MM.1S (cell line): ENCODE measurements at regions not wholly inside any gene's neighbourhood (a gene's known extent, or its start where the extent isn't known, plus 50 kb on each side); places are given as distances from the start of the nearest gene placed in this dataset.
"Not testable (repeated sequence)": the region's sequence is repeated elsewhere in the genome, so short reads cannot be mapped to it uniquely, and the experiment has no call there.

Experiments used
- DNase-seq: peaks from one replicate; pipeline ENCODE4 v3.0.0-alpha.2; 2015
- H2AFZ ChIP-seq: fragments of 300-600 bp; sonication (generic); 2 replicates; pipeline ENCODE4 v1.6.0; 2016; ENCODE audit warnings: antibody characterized with exemption, low read length
- H3F3A ChIP-seq: fragments of 300-600 bp; sonication (generic); 2 replicates; pipeline ENCODE4 v1.6.1; 2016; ENCODE audit warnings: mild to moderate bottlenecking, antibody characterized with exemption, low read length, moderate library complexity, mixed read lengths; ENCODE audit not compliant: insufficient read depth
- H3K27ac ChIP-seq: fragments of 300-600 bp; sonication (generic); 2 replicates; pipeline ENCODE4 v1.5.1; 2016; ENCODE audit warnings: mild to moderate bottlenecking, low read length
- H3K27me3 ChIP-seq: fragments of 300-600 bp; sonication (generic); replicated peaks from 2 replicates; pipeline ENCODE4 v1.6.0; 2016; ENCODE audit warnings: low read length; ENCODE audit not compliant: insufficient read depth
- H3K36me3 ChIP-seq: fragments of 300-600 bp; sonication (generic); replicated peaks from 2 replicates; pipeline ENCODE4 v1.6.1; 2016; ENCODE audit warnings: mild to moderate bottlenecking, low read length, mixed read lengths; ENCODE audit not compliant: insufficient read depth
- H3K4me1 ChIP-seq: fragments of 300-600 bp; sonication (generic); 2 replicates; pipeline ENCODE4 v1.6.1; 2016; ENCODE audit warnings: low read length, mixed read lengths
- H3K4me2 ChIP-seq: fragments of 300-600 bp; sonication (generic); 2 replicates; pipeline ENCODE4 v1.6.0; 2016; ENCODE audit warnings: low read depth, low read length
- H3K4me3 ChIP-seq: fragments of 300-600 bp; sonication (generic); 2 replicates; pipeline ENCODE4 v1.5.1; 2016; ENCODE audit warnings: low read length, mixed read lengths
- H3K79me2 ChIP-seq: fragments of 300-600 bp; sonication (generic); 2 replicates; pipeline ENCODE4 v1.6.1; 2016; ENCODE audit warnings: mixed run types, low read length, mixed read lengths
- H3K9ac ChIP-seq: fragments of 300-600 bp; sonication (generic); 2 replicates; pipeline ENCODE4 v1.6.1; 2016; ENCODE audit warnings: low read length, mixed read lengths
- H3K9me2 ChIP-seq: fragments of 300-600 bp; sonication (generic); replicated peaks from 2 replicates; pipeline ENCODE4 v1.6.1; 2016; ENCODE audit warnings: mild to moderate bottlenecking, low read length, mixed read lengths; ENCODE audit not compliant: insufficient read depth
- H3K9me3 ChIP-seq: fragments of 300-600 bp; sonication (generic); replicated peaks from 2 replicates; pipeline ENCODE4 v1.6.1; 2016; ENCODE audit warnings: mild to moderate bottlenecking, low read length, mixed read lengths; ENCODE audit not compliant: insufficient read depth
- H4K20me1 ChIP-seq: fragments of 300-600 bp; sonication (generic); 2 replicates; pipeline ENCODE4 v1.6.1; 2016; ENCODE audit warnings: mild to moderate bottlenecking, low read length, moderate library complexity, mixed read lengths; ENCODE audit not compliant: insufficient read depth
- CTCF ChIP-seq: fragments of 300-600 bp; sonication (generic); IDR thresholded peaks from 2 replicates; pipeline ENCODE4 v1.5.1; 2016; ENCODE audit warnings: antibody characterized with exemption, low read length, mixed read lengths
- EZH2 ChIP-seq: fragments of 300-600 bp; sonication (generic); optimal IDR thresholded peaks from 2 replicates; pipeline ENCODE3; 2017; ENCODE audit warnings: low read depth, mild to moderate bottlenecking, antibody characterized with exemption, low read length, mixed read lengths
- EZH2phosphoT487 ChIP-seq: fragments of 300-600 bp; sonication (generic); IDR thresholded peaks from 2 replicates; pipeline ENCODE4 v1.6.1; 2018; ENCODE audit warnings: antibody characterized with exemption, low read length

DNA sequence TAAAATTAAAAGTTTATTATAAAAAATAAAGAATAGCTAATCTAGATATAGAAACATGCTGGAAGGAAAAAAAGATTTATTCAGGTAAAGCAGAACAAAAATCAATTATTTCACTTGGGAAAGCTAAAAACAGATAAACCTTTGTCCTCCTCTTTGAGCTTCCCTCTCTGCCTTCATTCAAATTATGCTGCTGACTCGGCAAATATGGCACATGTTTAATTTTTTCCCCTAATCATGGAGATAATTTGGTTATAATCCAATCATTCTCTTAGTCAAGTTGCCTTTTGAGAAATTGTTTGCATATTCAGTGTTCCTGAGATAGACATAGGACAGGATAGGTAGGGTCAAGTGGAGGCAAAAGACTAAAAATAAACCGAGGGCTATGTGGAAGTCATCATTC lies 556.8 kb upstream of the PTCHD4 start:
- DNase-seq: no peak

DNA sequence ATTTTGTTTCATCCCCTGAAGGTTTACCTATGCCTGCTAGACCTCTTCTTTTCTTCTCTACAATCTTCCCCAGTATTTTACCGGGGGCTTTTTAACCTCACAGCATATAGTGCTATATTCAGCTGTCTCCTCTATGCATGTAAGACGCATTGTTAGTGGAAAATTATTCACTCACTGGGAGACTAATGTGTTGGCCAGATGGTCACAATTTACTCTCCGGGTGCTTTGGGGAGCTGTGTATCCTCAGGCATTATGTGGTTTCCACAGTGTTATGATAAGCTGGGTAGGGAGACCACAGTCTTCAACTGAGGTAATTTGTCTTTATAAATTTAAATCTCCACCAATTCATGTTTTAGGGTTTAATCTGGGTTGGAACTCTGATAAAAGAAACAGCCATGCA lies 553.8 kb upstream of the PTCHD4 start:
- Histone ChIP-seq H3F3A (no peaks in the 10 kb centered on the region), H4K20me1 (no peaks in the 10 kb centered on the region), H3K9me2 (no peaks in the 10 kb centered on the region), H3K9me3 (no peaks in the 10 kb centered on the region), H3K27ac (no peak overlapping the region), H2AFZ (no peak overlapping the region), H3K4me3 (no peak overlapping the region), H3K4me2 (no peak overlapping the region), H3K9ac (no peak overlapping the region), H3K36me3 (no peaks in the 10 kb centered on the region), H3K27me3 (no peaks in the 10 kb centered on the region), H3K4me1 (no peaks in the 10 kb centered on the region), H3K79me2 (no peaks in the 10 kb centered on the region)
- DNase-seq: no peak
- TF ChIP-seq EZH2 (no peak), EZH2phosphoT487 (no peak), CTCF (no peak)

More for the DNA sequence above, 556.8 kb upstream of the PTCHD4 start:
- no peaks in the 10 kb centered on the region for H3K4me1 ChIP-seq
- no peaks in the 10 kb centered on the region for H3F3A ChIP-seq
- TF ChIP-seq CTCF: no peak
- TF ChIP-seq EZH2phosphoT487: no peak
- no peak for TF ChIP-seq EZH2
- no peak overlapping the region for H3K4me3 ChIP-seq
- no peaks in the 10 kb centered on the region for H3K9me3 ChIP-seq
- H3K9me2 ChIP-seq: no peaks in the 10 kb centered on the region
- no peaks in the 10 kb centered on the region for H4K20me1 ChIP-seq
- H3K79me2 ChIP-seq: no peaks in the 10 kb centered on the region
- no peak overlapping the region for H3K4me2 ChIP-seq
- H3K9ac ChIP-seq: no peak overlapping the region
- H3K36me3 ChIP-seq: no peaks in the 10 kb centered on the region
- H2AFZ ChIP-seq: no peak overlapping the region
- no peak overlapping the region for H3K27ac ChIP-seq
- H3K27me3 ChIP-seq: no peaks in the 10 kb centered on the region

DNA sequence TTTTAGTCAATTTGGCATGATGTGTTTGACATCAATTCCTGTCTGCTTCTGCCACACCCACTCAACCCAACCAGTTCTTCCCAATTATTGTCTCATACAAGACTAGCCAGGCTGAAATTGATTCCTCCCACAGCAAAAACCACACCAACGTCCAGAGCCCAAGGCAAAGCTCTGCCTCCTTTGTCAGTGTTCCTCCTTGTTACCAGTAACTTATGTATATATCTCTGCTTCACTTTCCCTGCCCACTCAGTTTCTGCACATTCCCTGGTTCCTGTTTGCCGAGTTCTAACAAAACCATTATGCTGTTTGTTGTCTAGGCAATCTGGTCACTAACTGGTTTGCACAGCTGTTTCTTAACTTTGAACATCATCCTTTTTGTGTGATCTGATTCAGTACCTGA lies 547.9 kb upstream of the PTCHD4 start:
- H3K9me3 ChIP-seq: no peaks in the 10 kb centered on the region
- H3K4me1 ChIP-seq: no peaks in the 10 kb centered on the region
- H3K9me2 ChIP-seq: no peaks in the 10 kb centered on the region
- no peak overlapping the region for H3K4me2 ChIP-seq
- H3K4me3 ChIP-seq: no peak overlapping the region
- H2AFZ ChIP-seq: no peak overlapping the region
- H3K27ac ChIP-seq: no peak overlapping the region
- no peak for DNase-seq
- no peaks in the 10 kb centered on the region for H3K27me3 ChIP-seq
- H3K79me2 ChIP-seq: no peaks in the 10 kb centered on the region
- TF ChIP-seq EZH2phosphoT487: no peak
- H4K20me1 ChIP-seq: no peaks in the 10 kb centered on the region
- H3K36me3 ChIP-seq: no peaks in the 10 kb centered on the region
- H3F3A ChIP-seq: no peaks in the 10 kb centered on the region
- no peak overlapping the region for H3K9ac ChIP-seq

DNA sequence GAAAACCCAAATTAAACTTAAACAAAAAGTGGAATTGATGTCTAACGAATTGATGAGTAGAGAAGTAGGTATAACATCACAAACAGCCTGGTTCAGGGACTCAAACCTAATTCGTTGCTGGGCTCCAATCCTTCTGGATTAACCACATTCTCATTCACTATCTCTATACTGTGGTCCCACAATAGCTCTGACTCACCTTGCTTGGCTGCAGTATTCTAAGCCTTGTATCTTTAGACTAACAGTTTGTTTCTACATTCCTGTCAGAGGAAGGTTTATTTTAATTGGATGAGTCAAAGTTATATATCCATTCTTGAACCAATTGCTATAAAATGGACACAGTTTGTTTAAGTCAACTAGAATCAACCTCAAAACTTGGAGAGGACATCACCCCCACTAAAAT lies 530.5 kb upstream of the PTCHD4 start:
- Histone ChIP-seq H3K36me3 (no peaks in the 10 kb centered on the region), H2AFZ (no peak overlapping the region), H3K79me2 (no peaks in the 10 kb centered on the region), H3K4me3 (no peak overlapping the region), H3K9me3 (no peaks in the 10 kb centered on the region), H3K4me2 (no peak overlapping the region), H4K20me1 (no peaks in the 10 kb centered on the region), H3K9ac (no peak overlapping the region), H3K9me2 (no peaks in the 10 kb centered on the region), H3K4me1 (no peaks in the 10 kb centered on the region), H3K27me3 (no peaks in the 10 kb centered on the region), H3K27ac (no peak overlapping the region), H3F3A (no peaks in the 10 kb centered on the region)
- DNase-seq: no peak
- TF ChIP-seq EZH2phosphoT487: no peak
- no peak for TF ChIP-seq CTCF
- TF ChIP-seq EZH2: no peak

GRCh38 chr6:48638796-48639195 lies 527.8 kb upstream of the PTCHD4 start:
- H3K36me3 ChIP-seq: not testable (repeated sequence)

More at GRCh38 chr6:48638796-48639195, 527.8 kb upstream of the PTCHD4 start:
- not testable (repeated sequence) for DNase-seq, H3K79me2 ChIP-seq, H3K27me3 ChIP-seq, H3K27ac ChIP-seq, H3K9ac ChIP-seq, H3K9me3 ChIP-seq, H3K4me1 ChIP-seq, H3K4me2 ChIP-seq, H3K9me2 ChIP-seq, H3F3A ChIP-seq, H3K4me3 ChIP-seq, H2AFZ ChIP-seq, H4K20me1 ChIP-seq
